Stomach (tissue), 4 donors: ENCODE measurements at regions not wholly inside any gene's neighbourhood (a gene's known extent, or its start where the extent isn't known, plus 50 kb on each side); places are given as distances from the start of the nearest gene placed in this dataset.
"Not testable (repeated sequence)": the region's sequence is repeated elsewhere in the genome, so short reads cannot be mapped to it uniquely, and the experiment has no call there.

ENCODE experiments used
- CTCF ChIP-seq, 7 experiments: fragments of 450-650 bp in 4 of 7; fragments of 200-600 bp in 3 of 7; sonication (generic) in 3 of 7; IDR thresholded peaks; one replicate each; pipeline ENCODE4 v1.5.1; 2016 to 2019; ENCODE audit warnings: antibody characterized with exemption in 7 of 7, control low read depth in 2 of 7, mild to moderate bottlenecking in 1 of 7
- POLR2A ChIP-seq, 4 donors: fragments of 450-650 bp; IDR thresholded peaks; one replicate each; pipeline ENCODE4 v1.6.1; 2016; ENCODE audit warnings: antibody characterized with exemption in 4 of 4, control low read depth in 2 of 4, mild to moderate bottlenecking in 1 of 4, moderate library complexity in 1 of 4

DNA sequence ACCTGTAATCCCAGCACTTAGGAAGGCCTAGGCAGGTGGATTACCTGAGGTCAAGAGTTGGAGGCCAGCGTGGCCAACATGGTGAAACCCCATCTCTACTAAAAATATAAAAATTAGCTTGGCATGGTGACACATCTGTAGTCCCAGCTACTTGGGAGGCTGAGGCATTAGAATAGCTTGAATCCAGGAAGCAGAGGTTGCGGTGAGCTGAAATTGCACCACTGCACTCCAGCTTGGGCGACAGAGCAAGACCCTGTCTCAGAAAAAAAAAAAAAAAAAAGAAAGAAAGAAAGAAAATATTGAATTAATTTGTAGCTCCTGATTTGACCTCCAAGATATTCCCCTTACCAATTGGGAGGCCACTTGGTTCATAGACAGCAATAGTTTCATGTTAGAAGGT, 73.7 kb downstream of the SPIN4 start:
- not testable (repeated sequence) for TF ChIP-seq CTCF, POLR2A (IDR thresholded peaks at IDR 0.05)
